Loucy (cell line): ENCODE measurements at regions not wholly inside any gene's neighbourhood (a gene's known extent, or its start where the extent isn't known, plus 50 kb on each side); places are given as distances from the start of the nearest gene placed in this dataset.

Source experiments
- H2AFZ ChIP-seq: fragments of 200-600 bp; sonication (generic); 2 replicates; pipeline ENCODE4 v1.6.0; 2016; ENCODE audit warnings: antibody characterized with exemption, mild to moderate bottlenecking, low read length, moderate library complexity
- H3F3A ChIP-seq: fragments of 200-600 bp; 2 replicates; pipeline ENCODE4 v1.6.0; 2016; ENCODE audit warnings: antibody characterized with exemption, low read depth, mild to moderate bottlenecking
- H3K27me3 ChIP-seq: fragments of 200-600 bp; sonication (generic); 2 replicates; pipeline ENCODE4 v1.6.1; 2014; ENCODE audit warnings: low read length, mild to moderate bottlenecking; ENCODE audit not compliant: insufficient read depth, poor library complexity, severe bottlenecking
- H3K36me3 ChIP-seq: fragments of 200-600 bp; sonication (generic); 2 replicates; pipeline ENCODE4 v1.6.1; 2016; ENCODE audit warnings: low read length; ENCODE audit not compliant: insufficient read depth
- H3K4me1 ChIP-seq: fragments of 200-600 bp; sonication (generic); 2 replicates; pipeline ENCODE4 v1.5.1; 2014; ENCODE audit warnings: low read length, mild to moderate bottlenecking; ENCODE audit not compliant: insufficient read depth, poor library complexity, severe bottlenecking
- H3K4me2 ChIP-seq: fragments of 200-600 bp; sonication (generic); 2 replicates; pipeline ENCODE4 v1.6.0; 2014; ENCODE audit warnings: antibody characterized with exemption, low read length, low read depth, mild to moderate bottlenecking; ENCODE audit not compliant: poor library complexity, severe bottlenecking
- H3K4me3 ChIP-seq: fragments of 200-600 bp; sonication (generic); 2 replicates; pipeline ENCODE4 v1.5.1; 2014; ENCODE audit warnings: low read length, mild to moderate bottlenecking, mixed read lengths; ENCODE audit not compliant: poor library complexity, severe bottlenecking
- H3K79me2 ChIP-seq: fragments of 200-600 bp; sonication (generic); 2 replicates; pipeline ENCODE4 v1.6.1; 2014; ENCODE audit warnings: low read length; ENCODE audit not compliant: insufficient read depth
- H3K9ac ChIP-seq: fragments of 200-600 bp; sonication (generic); 2 replicates; pipeline ENCODE4 v1.6.0; 2014; ENCODE audit warnings: mild to moderate bottlenecking, low read depth, low read length, moderate library complexity; ENCODE audit not compliant: poor library complexity, severe bottlenecking
- H3K9me2 ChIP-seq: fragments of 200-600 bp; sonication (generic); replicated peaks from 2 replicates; pipeline ENCODE4 v1.6.1; 2016; ENCODE audit warnings: low read depth, low read length, mixed read lengths
- H3K9me3 ChIP-seq: fragments of 200-600 bp; sonication (generic); 2 replicates; pipeline ENCODE4 v1.6.1; 2014; ENCODE audit warnings: mild to moderate bottlenecking, antibody characterized with exemption, low read length, low read depth; ENCODE audit not compliant: insufficient read depth
- H4K20me1 ChIP-seq: fragments of 200-600 bp; sonication (generic); 2 replicates; pipeline ENCODE4 v1.6.0; 2014; ENCODE audit warnings: antibody characterized with exemption, low read length, mild to moderate bottlenecking; ENCODE audit not compliant: insufficient read depth, poor library complexity, severe bottlenecking
- EZH2phosphoT487 ChIP-seq: fragments of 200-600 bp; IDR thresholded peaks from 2 replicates; pipeline ENCODE4 v1.6.1; 2018; ENCODE audit warnings: antibody characterized with exemption, mild to moderate bottlenecking, moderate library complexity, borderline replicate concordance
- TF ChIP-seq, protein P1 (sequence below): fragments of 200-600 bp; sonication (generic); conservative IDR thresholded peaks from 2 replicates; pipeline ENCODE4 v1.5.1; 2014; ENCODE audit warnings: mild to moderate bottlenecking, antibody characterized with exemption, low read length

- Histone ChIP-seq H3K9ac (no peak overlapping the region), H3K9me3 (no peaks in the 10 kb centered on the region), H3K4me3 (no peak overlapping the region)
Measured at GRCh38 chr2:67342394-67342793, 54.7 kb upstream of the ETAA1 start.

DNA sequence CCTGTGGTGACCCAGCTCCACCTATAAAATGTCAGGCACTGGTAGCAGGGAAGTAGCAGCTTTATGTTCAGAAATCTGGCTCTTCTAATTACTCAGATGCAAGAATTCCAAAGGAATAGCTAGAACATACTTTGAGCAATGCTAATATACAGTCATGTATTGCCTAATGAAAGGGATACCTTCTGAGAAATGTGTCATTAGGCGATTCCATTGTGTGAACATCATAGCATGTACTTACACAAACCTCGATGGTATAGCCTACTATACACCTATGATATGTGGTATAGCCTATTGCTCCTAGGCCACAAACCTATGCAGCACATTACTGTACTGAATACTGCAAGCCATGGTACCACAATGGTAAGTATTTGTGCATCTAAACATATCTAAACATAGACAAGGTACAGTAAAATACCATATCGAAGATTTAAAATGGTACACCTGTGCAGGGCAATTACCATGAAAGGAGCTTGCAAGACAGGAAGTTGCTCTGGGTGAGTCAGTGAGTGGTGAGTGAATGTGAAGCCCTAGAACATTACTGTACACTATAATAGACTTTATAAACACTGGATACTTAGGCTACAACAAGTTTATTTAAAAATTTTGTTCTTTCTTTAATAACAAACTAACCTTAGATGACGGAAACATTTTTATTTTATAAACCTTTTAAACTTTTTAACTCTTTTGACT, 50.3 kb upstream of the ETAA1 start:
- TF ChIP-seq, protein P1, sequence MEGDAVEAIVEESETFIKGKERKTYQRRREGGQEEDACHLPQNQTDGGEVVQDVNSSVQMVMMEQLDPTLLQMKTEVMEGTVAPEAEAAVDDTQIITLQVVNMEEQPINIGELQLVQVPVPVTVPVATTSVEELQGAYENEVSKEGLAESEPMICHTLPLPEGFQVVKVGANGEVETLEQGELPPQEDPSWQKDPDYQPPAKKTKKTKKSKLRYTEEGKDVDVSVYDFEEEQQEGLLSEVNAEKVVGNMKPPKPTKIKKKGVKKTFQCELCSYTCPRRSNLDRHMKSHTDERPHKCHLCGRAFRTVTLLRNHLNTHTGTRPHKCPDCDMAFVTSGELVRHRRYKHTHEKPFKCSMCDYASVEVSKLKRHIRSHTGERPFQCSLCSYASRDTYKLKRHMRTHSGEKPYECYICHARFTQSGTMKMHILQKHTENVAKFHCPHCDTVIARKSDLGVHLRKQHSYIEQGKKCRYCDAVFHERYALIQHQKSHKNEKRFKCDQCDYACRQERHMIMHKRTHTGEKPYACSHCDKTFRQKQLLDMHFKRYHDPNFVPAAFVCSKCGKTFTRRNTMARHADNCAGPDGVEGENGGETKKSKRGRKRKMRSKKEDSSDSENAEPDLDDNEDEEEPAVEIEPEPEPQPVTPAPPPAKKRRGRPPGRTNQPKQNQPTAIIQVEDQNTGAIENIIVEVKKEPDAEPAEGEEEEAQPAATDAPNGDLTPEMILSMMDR, result no peak
- TF ChIP-seq EZH2phosphoT487, result no peak
- Histone ChIP-seq H3F3A (no peaks in the 10 kb centered on the region), H3K4me3 (no peak overlapping the region), H3K9me3 (no peaks in the 10 kb centered on the region), H2AFZ (no peak overlapping the region), H3K79me2 (no peaks in the 10 kb centered on the region), H4K20me1 (no peaks in the 10 kb centered on the region), H3K36me3 (no peaks in the 10 kb centered on the region), H3K9ac (no peak overlapping the region), H3K9me2 (no peaks in the 10 kb centered on the region; the same call in 1 of the 2 replicates), H3K4me1 (no peaks in the 10 kb centered on the region), H3K27me3 (no peaks in the 10 kb centered on the region), H3K4me2 (no peak overlapping the region)

More at GRCh38 chr2:67342394-67342793, 54.7 kb upstream of the ETAA1 start:
- H3K9me2 ChIP-seq, result no peaks in the 10 kb centered on the region; the same call in 1 of the 2 replicates
- no peak overlapping the region for H2AFZ ChIP-seq
- no peaks in the 10 kb centered on the region for H3K27me3 ChIP-seq
- no peak overlapping the region for H3K4me2 ChIP-seq
- TF ChIP-seq, protein P1, result no peak
- no peak for TF ChIP-seq EZH2phosphoT487
- H4K20me1 ChIP-seq, result no peaks in the 10 kb centered on the region
- H3K36me3 ChIP-seq, result no peaks in the 10 kb centered on the region
- H3K79me2 ChIP-seq, result no peaks in the 10 kb centered on the region
- no peaks in the 10 kb centered on the region for H3K4me1 ChIP-seq
- H3F3A ChIP-seq, result no peaks in the 10 kb centered on the region
